RKO (cell line): ENCODE measurements at regions not wholly inside any gene's neighbourhood (a gene's known extent, or its start where the extent isn't known, plus 50 kb on each side); places are given as distances from the start of the nearest gene placed in this dataset.
A peak's percentile ranks its signal among the peaks of the same experiment; 100 is the strongest.

Experiments used
- DNase-seq: peaks from one replicate; pipeline ENCODE4 v3.0.0-alpha.2; 2016; ENCODE audit warnings: low spot score

GRCh38 chr22:27008454-27008853, 351.1 kb downstream of the MIAT start:
- no peak for DNase-seq

DNA sequence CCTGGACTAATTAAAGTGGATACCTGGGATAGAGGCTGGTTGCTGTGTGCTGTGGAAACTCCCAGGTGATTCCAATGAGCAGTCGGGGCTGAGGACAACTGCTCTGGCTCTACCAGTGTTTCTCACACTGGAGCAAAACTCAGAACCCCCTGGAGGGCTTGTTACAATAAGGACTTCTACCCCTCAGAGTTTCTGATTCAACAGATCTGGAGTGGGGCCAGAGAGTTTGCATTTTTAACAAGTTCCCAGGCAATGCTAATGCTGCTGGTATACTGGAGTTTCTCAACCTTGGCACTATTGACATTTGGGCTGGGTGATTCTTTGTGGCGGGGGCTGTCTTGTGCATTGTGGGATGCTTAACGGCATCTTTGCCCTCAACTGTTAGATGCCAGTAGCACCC, 353.7 kb downstream of the MIAT start:
- no peak for DNase-seq

GRCh38 chr22:27011717-27012116, 354.3 kb downstream of the MIAT start:
- DNase-seq = no peak

- no peak for DNase-seq
Measured at GRCh38 chr22:27019827-27020226, 362.4 kb downstream of the MIAT start.

- DNase-seq = no peak
Measured at GRCh38 chr22:27022274-27022895, 365.0 kb downstream of the MIAT start.

GRCh38 chr22:27022896-27023361, 365.5 kb downstream of the MIAT start:
- no peak for DNase-seq

DNA sequence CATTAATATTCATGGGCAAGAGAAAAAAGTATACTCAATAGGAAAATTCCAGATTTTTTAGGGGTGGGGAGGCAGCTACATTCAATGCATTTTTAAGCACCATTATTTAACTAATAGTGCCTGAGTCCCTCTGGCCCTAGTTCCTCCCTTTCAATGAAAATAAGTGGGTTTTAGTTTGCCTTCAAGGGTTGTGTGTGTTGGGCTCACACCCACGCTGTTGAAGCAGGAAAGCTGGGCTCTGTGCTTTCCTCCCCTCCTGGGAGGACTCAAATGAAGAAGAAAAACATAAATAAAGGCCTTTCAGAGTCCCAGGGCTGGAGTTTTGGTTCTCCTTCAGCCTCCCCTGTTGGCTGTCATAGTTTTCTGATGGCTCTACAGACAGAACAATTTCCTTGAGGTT, 366.2 kb downstream of the MIAT start:
- no peak for DNase-seq

- no peak for DNase-seq
Measured at GRCh38 chr22:27024982-27025381, 367.6 kb downstream of the MIAT start.

GRCh38 chr22:27028093-27028492, 370.7 kb downstream of the MIAT start:
- no peak for DNase-seq

- no peak for DNase-seq
Measured at GRCh38 chr22:27029584-27030130, 372.3 kb downstream of the MIAT start.

DNA sequence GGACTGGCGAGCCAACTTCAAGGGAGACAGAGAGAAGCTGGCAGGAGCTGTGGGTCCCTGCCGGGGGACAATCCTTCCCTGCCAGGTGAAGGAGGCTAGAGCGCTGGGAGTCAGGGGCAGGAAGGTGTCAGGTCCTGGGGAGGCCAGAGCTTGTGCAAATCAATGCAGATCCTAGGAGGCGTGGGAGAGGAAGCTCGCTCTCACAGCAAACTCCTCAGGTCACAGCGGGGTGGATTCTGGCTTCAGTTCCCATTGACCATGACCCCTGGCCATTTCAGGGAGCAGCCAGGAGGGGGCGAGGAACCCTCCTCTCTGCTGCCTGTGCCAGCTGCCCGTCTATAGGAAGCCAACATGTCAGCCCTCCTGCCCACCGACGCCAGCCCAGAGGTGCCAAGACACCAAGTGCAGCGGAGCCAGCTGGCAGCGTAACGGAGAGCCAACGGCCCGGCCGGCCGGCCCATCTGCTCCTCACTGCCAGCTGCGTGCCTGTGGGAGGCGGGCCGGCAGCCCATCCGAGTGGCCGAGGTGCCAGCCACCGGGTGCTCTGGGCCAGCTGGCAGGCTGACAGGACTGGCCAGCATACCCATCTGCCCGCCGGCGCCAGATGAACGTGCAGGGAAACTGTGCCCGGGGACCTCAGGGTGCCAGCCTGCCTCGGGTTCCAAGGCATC, 374.8 kb downstream of the MIAT start:
- DNase-seq = no peak

GRCh38 chr22:27041745-27042310, 384.4 kb downstream of the MIAT start:
- no peak for DNase-seq

GRCh38 chr22:27043262-27043661, 385.9 kb downstream of the MIAT start:
- no peak for DNase-seq

DNA sequence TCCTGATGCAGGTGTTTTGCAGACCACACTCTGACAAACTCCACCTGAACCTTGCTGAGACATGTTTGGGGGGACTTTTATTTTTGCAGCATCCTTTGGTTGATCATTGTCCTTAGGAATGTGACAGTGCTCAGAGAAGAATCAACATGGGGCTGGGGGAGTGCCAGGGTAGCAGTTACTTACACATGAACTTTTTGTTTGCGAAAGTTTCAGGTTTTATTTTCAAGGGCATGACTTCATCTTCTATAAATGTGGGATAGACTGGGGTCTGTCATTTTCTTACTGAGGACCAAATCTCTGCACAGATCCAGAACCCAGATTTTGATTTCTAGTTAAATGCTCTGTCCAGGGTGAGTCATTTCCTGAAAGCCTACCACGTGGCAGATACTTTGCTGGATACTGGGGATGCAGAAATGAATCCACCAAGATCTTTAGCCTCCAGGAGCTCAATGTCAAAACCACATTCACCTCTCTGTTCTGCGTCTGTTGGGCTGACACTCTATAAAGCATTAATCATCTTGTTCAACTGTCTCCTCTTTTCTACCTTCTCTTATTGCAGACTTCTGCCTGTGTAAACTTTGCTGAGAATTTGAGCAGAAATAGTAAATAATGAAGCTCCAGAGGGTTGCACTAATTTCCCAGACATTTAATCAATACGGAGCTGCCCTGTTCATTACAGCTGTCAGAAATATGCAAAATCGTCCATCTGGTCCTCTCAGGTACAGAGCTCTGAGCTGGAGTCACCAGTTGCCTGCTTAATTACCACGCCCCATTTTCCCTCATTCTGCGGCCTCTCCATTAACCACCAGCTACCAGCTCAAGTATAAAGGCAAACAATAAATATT, 387.9 kb downstream of the MIAT start:
- peak; percentile 9 for DNase-seq

- no peak for DNase-seq
Measured at GRCh38 chr22:27046086-27046485, 388.7 kb downstream of the MIAT start.

GRCh38 chr22:27046603-27047002, 389.2 kb downstream of the MIAT start:
- DNase-seq = no peak

DNA sequence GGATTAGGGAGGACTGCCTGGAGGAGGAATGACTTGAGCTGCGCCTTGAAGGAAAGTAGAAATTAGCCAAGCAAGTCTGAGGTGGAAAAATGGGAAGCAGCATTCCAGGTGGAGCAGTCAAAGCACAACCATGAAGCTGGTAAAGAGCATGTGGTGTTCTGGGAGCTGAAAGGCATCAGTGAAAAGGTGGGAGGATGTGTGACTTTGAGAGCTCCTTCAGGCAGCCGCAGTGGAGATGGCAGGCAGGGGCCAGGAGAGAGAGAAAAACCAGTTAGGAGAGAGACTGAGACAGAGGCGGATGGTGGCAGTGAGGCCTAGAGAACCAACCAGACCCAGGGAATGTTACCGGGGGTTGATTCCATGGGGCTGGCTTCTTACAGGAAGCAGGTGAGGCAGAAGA, 393.4 kb downstream of the MIAT start:
- DNase-seq = no peak

DNA sequence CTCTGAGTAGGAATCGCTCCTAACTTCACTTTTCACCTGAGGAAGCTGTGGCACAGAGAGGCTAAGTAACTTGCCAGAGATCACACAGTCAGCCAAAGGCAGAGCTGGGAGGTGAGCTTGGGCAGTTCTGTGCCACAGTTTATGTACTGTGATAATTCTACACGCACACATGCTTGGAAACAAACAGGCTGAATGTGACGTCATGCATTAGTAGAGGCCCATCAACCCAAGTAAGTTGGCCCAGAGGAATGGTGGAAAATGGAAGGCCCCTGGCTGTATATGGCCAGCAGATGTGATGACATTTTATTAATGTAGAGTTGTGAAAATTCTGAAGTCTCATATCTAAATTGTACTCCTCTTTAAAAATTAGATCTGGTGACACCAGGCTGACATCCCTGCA, 394.0 kb downstream of the MIAT start:
- DNase-seq = no peak

- no peak for DNase-seq
Measured at GRCh38 chr22:27057717-27058116, 400.3 kb downstream of the MIAT start.

DNA sequence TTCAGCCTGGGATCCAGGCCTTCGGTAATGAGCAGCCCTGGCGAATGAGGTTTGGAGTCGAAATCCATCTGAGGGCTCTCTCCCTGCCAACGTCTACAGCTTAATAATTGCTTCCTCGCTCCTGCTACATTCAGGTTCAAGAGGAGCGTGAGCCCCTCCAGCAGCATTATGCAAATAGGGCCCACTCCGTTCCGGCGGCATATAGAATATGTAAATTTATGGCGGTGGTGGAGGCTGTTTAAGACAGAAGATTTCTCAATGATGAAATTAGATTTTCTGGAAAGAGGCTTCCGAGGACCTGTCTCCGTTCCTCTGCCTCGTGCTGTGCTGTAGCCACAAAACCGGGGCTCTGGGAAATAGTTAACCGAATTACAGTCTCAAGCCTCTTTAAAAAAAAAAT, 402.8 kb downstream of the MIAT start:
- DNase-seq = no peak

DNA sequence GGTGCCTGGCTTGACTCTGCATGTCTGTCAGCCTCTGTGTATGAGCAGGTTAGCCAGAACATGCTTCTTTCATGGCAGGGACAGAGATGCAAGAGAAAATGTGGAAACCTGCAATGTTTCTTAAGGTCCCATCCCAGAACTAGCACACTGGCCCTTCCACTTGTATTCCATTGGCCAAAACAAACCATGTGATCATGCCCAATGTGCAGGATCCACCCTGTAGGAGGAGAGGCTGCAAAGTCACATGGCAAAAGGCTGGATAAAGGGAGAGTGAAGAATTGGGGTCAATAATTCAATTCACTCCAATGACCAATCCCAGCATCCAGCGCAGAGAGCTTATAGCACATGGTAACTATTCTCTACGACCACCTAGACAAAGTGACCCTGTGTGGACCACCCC, 405.5 kb downstream of the MIAT start:
- no peak for DNase-seq

DNA sequence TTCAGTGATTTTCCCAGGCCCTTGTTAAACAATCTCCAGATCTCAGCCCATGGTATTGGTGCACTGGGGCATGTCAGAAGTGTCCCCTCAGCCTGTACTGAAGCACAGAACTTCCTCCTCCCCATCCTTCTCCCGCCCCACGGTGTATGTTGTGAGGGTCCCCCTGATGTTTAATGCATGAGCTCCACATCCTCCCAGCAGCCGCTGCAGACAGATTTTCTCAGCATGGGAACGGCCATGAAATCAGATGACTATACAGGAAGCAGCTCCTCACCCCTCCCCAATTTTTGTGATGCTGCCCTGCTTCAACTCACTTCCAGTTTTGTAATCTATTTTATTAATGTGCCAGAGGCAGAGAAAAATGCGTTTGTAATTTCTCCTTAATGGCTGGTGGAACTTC, 406.0 kb downstream of the MIAT start:
- no peak for DNase-seq
